ENCODE measurements at regions not wholly inside any gene's neighbourhood (a gene's known extent, or its start where the extent isn't known, plus 50 kb on each side); places are given as distances from the start of the nearest gene placed in this dataset.
"Not testable (repeated sequence)": the region's sequence is repeated elsewhere in the genome, so short reads cannot be mapped to it uniquely, and the experiment has no call there.

GRCh38 chr7:104956753-104957450 lies 57.1 kb upstream of the KMT2E start:
- peak; percentile 61 for DNase-seq (ENCODE audit: extremely low spot score)
- ChIA-PET POLR2A (interaction anchor here (1.1 to 2.6 kb wide), 5 partner anchors 10 to 25 kb away, joined by 3 to 11 read pairs (median 3); no protein-coding TSS in a partner anchor), CTCF (interaction anchor here (0.9 to 2.7 kb wide), 8 partner anchors 10 to 31 kb away, joined by 3 to 30 read pairs (median 5); no protein-coding TSS in a partner anchor)
- TF ChIP-seq CTCF (IDR thresholded peaks at IDR 0.05; ENCODE audit: control extremely low read depth, extremely low read depth, low read depth, missing control alignments) = no peak

- CTCF ChIA-PET = interaction anchor here (0.7 to 3.2 kb wide), 4 partner anchors 11 to 25 kb away, joined by 3 to 20 read pairs (median 6); no protein-coding TSS in a partner anchor
- no peak for TF ChIP-seq CTCF (IDR thresholded peaks at IDR 0.05; ENCODE audit: control extremely low read depth, extremely low read depth, low read depth, missing control alignments)
- POLR2A ChIA-PET = interaction anchor here (2.1 kb wide), 1 partner anchor 18 kb away, joined by 10 read pairs; no protein-coding TSS in a partner anchor
- DNase-seq (ENCODE audit: extremely low spot score) = no peak
Observed at GRCh38 chr7:104958371-104958865, 55.6 kb upstream of the KMT2E start.

GRCh38 chr7:104959483-104959882 lies 54.5 kb upstream of the KMT2E start:
- CTCF ChIA-PET = interaction anchor here (1.1 to 3.2 kb wide), 3 partner anchors 21 to 26 kb away, joined by 3 to 20 read pairs (median 4); no protein-coding TSS in a partner anchor
- POLR2A ChIA-PET; DNase-seq (ENCODE audit: extremely low spot score): not testable (repeated sequence)

GRCh38 chr7:104960741-104961448 lies 53.1 kb upstream of the KMT2E start:
- ChIA-PET POLR2A (no interaction called here), CTCF (interaction anchor here (1.0 to 3.2 kb wide), 7 partner anchors 12 to 38 kb away, joined by 3 to 20 read pairs (median 5); no protein-coding TSS in a partner anchor)
- peak; percentile 24 for DNase-seq (ENCODE audit: extremely low spot score)
- no peak for TF ChIP-seq CTCF (IDR thresholded peaks at IDR 0.05; ENCODE audit: control extremely low read depth, extremely low read depth, low read depth, missing control alignments)

GRCh38 chr7:104961821-104962220 lies 52.2 kb upstream of the KMT2E start:
- ChIA-PET POLR2A (no interaction called here), CTCF (interaction anchor here (1.0 to 2.0 kb wide), 7 partner anchors 9 to 39 kb away, joined by 3 to 9 read pairs (median 5); no protein-coding TSS in a partner anchor)
- no peak for DNase-seq (ENCODE audit: extremely low spot score)
- no peak for TF ChIP-seq CTCF (IDR thresholded peaks at IDR 0.05; ENCODE audit: control extremely low read depth, extremely low read depth, low read depth, missing control alignments)

- DNase-seq (ENCODE audit: extremely low spot score) = no peak
- ChIA-PET CTCF (interaction anchor here (1.0 to 11.7 kb wide), 4 partner anchors 10 to 20 kb away, joined by 4 to 140 read pairs (median 8); no protein-coding TSS in a partner anchor), POLR2A (no interaction called here)
- no peak for TF ChIP-seq CTCF (IDR thresholded peaks at IDR 0.05; ENCODE audit: control extremely low read depth, extremely low read depth, low read depth, missing control alignments)
Observed at GRCh38 chr7:104962781-104963180, 51.2 kb upstream of the KMT2E start.
